ENCODE measurements at regions not wholly inside any gene's neighbourhood (a gene's known extent, or its start where the extent isn't known, plus 50 kb on each side); places are given as distances from the start of the nearest gene placed in this dataset.

GRCh38 chr9:99341686-99342085, 119.6 kb downstream of the SEC61B start:
- TF ChIP-seq CTCF (IDR thresholded peaks at IDR 0.05; ENCODE audit: borderline replicate concordance, extremely low read depth, low read length, poor library complexity, severe bottlenecking) (no peak), EZH2 (IDR thresholded peaks at IDR 0.05; ENCODE audit: borderline replicate concordance, low read depth, low read length, severe bottlenecking) (no peak)

GRCh38 chr9:99345451-99345850, 123.4 kb downstream of the SEC61B start:
- Histone ChIP-seq H3K27ac (ENCODE audit: low read length) (no peak overlapping the region), H3K9me3 (ENCODE audit: insufficient read depth, low read length, severe bottlenecking) (no peaks in the 10 kb centered on the region), H3K79me2 (ENCODE audit: insufficient read depth, low read length) (no peaks in the 10 kb centered on the region), H3K36me3 (ENCODE audit: insufficient read depth, low read length) (no peaks in the 10 kb centered on the region), H3K27me3 (ENCODE audit: insufficient read depth, low read length, poor library complexity) (no peaks in the 10 kb centered on the region), H3K4me1 (ENCODE audit: insufficient read depth, low read length) (no peaks in the 10 kb centered on the region), H3K4me3 (ENCODE audit: low read depth in 1 of 2, low read length in 2 of 2) (no peak overlapping the region), H4K20me1 (ENCODE audit: insufficient read depth, low read length) (no peaks in the 10 kb centered on the region), H3K4me2 (ENCODE audit: insufficient read depth, low read length) (no peak overlapping the region), H3K9ac (ENCODE audit: low read depth, low read length) (no peak overlapping the region), H2AFZ (ENCODE audit: low read depth, low read length) (no peak overlapping the region)
- ATAC-seq (ENCODE audit: insufficient read depth, low read depth) = no peak
- DNase-seq = no peak
- TF ChIP-seq EZH2 (IDR thresholded peaks at IDR 0.05; ENCODE audit: borderline replicate concordance, low read depth, low read length, severe bottlenecking) (no peak), CTCF (IDR thresholded peaks at IDR 0.05; ENCODE audit: borderline replicate concordance, extremely low read depth, low read length, poor library complexity, severe bottlenecking) (no peak)

More at GRCh38 chr9:99341686-99342085, 119.6 kb downstream of the SEC61B start:
- ATAC-seq (ENCODE audit: insufficient read depth, low read depth) (no peak), DNase-seq (no peak)
- no peak overlapping the region for H3K4me2 ChIP-seq (ENCODE audit: insufficient read depth, low read length)
- no peak overlapping the region for H3K9ac ChIP-seq (ENCODE audit: low read depth, low read length)
- no peak overlapping the region for H3K4me3 ChIP-seq (ENCODE audit: low read depth in 1 of 2, low read length in 2 of 2)
- H3K79me2 ChIP-seq (ENCODE audit: insufficient read depth, low read length) = no peaks in the 10 kb centered on the region
- no peaks in the 10 kb centered on the region for H3K27me3 ChIP-seq (ENCODE audit: insufficient read depth, low read length, poor library complexity)
- H2AFZ ChIP-seq (ENCODE audit: low read depth, low read length) = no peak overlapping the region
- no peaks in the 10 kb centered on the region for H4K20me1 ChIP-seq (ENCODE audit: insufficient read depth, low read length)
- no peak overlapping the region for H3K27ac ChIP-seq (ENCODE audit: low read length)
- H3K9me3 ChIP-seq (ENCODE audit: insufficient read depth, low read length, severe bottlenecking) = no peaks in the 10 kb centered on the region
- no peaks in the 10 kb centered on the region for H3K36me3 ChIP-seq (ENCODE audit: insufficient read depth, low read length)
- H3K4me1 ChIP-seq (ENCODE audit: insufficient read depth, low read length) = no peaks in the 10 kb centered on the region

GRCh38 chr9:99345942-99346341, 123.9 kb downstream of the SEC61B start:
- no peaks in the 10 kb centered on the region for H3K9me3 ChIP-seq (ENCODE audit: insufficient read depth, low read length, severe bottlenecking)
- H3K27ac ChIP-seq (ENCODE audit: low read length) = no peak overlapping the region
- no peak overlapping the region for H2AFZ ChIP-seq (ENCODE audit: low read depth, low read length)
- H3K36me3 ChIP-seq (ENCODE audit: insufficient read depth, low read length) = no peaks in the 10 kb centered on the region
- H3K27me3 ChIP-seq (ENCODE audit: insufficient read depth, low read length, poor library complexity) = no peaks in the 10 kb centered on the region
- H3K4me1 ChIP-seq (ENCODE audit: insufficient read depth, low read length) = no peaks in the 10 kb centered on the region
- no peak overlapping the region for H3K4me3 ChIP-seq (ENCODE audit: low read depth in 1 of 2, low read length in 2 of 2)
- no peak for TF ChIP-seq EZH2 (IDR thresholded peaks at IDR 0.05; ENCODE audit: borderline replicate concordance, low read depth, low read length, severe bottlenecking)
- TF ChIP-seq CTCF (IDR thresholded peaks at IDR 0.05; ENCODE audit: borderline replicate concordance, extremely low read depth, low read length, poor library complexity, severe bottlenecking) = no peak
- H4K20me1 ChIP-seq (ENCODE audit: insufficient read depth, low read length) = no peaks in the 10 kb centered on the region
- DNase-seq (no peak), ATAC-seq (ENCODE audit: insufficient read depth, low read depth) (no peak)
- H3K9ac ChIP-seq (ENCODE audit: low read depth, low read length) = no peak overlapping the region
- H3K4me2 ChIP-seq (ENCODE audit: insufficient read depth, low read length) = no peak overlapping the region
- H3K79me2 ChIP-seq (ENCODE audit: insufficient read depth, low read length) = no peaks in the 10 kb centered on the region

- H3K9ac ChIP-seq (ENCODE audit: low read depth, low read length) = no peak overlapping the region
- H3K4me2 ChIP-seq (ENCODE audit: insufficient read depth, low read length) = no peak overlapping the region
- no peak overlapping the region for H3K4me3 ChIP-seq (ENCODE audit: low read depth in 1 of 2, low read length in 2 of 2)
- no peaks in the 10 kb centered on the region for H3K4me1 ChIP-seq (ENCODE audit: insufficient read depth, low read length)
- TF ChIP-seq EZH2 (IDR thresholded peaks at IDR 0.05; ENCODE audit: borderline replicate concordance, low read depth, low read length, severe bottlenecking) = no peak
- TF ChIP-seq CTCF (IDR thresholded peaks at IDR 0.05; ENCODE audit: borderline replicate concordance, extremely low read depth, low read length, poor library complexity, severe bottlenecking) = no peak
- H3K36me3 ChIP-seq (ENCODE audit: insufficient read depth, low read length) = no peaks in the 10 kb centered on the region
- no peaks in the 10 kb centered on the region for H3K79me2 ChIP-seq (ENCODE audit: insufficient read depth, low read length)
- no peaks in the 10 kb centered on the region for H3K27me3 ChIP-seq (ENCODE audit: insufficient read depth, low read length, poor library complexity)
- H3K27ac ChIP-seq (ENCODE audit: low read length) = no peak overlapping the region
- DNase-seq (no peak), ATAC-seq (ENCODE audit: insufficient read depth, low read depth) (no peak)
- H2AFZ ChIP-seq (ENCODE audit: low read depth, low read length) = no peak overlapping the region
- H4K20me1 ChIP-seq (ENCODE audit: insufficient read depth, low read length) = no peaks in the 10 kb centered on the region
- no peaks in the 10 kb centered on the region for H3K9me3 ChIP-seq (ENCODE audit: insufficient read depth, low read length, severe bottlenecking)
These were observed 125.5 kb downstream of the SEC61B start for GRCh38 chr9:99347568-99347967.

Data from DND-41 (cell line).